ENCODE measurements at regions not wholly inside any gene's neighbourhood (a gene's known extent, or its start where the extent isn't known, plus 50 kb on each side); places are given as distances from the start of the nearest gene placed in this dataset.

DNA sequence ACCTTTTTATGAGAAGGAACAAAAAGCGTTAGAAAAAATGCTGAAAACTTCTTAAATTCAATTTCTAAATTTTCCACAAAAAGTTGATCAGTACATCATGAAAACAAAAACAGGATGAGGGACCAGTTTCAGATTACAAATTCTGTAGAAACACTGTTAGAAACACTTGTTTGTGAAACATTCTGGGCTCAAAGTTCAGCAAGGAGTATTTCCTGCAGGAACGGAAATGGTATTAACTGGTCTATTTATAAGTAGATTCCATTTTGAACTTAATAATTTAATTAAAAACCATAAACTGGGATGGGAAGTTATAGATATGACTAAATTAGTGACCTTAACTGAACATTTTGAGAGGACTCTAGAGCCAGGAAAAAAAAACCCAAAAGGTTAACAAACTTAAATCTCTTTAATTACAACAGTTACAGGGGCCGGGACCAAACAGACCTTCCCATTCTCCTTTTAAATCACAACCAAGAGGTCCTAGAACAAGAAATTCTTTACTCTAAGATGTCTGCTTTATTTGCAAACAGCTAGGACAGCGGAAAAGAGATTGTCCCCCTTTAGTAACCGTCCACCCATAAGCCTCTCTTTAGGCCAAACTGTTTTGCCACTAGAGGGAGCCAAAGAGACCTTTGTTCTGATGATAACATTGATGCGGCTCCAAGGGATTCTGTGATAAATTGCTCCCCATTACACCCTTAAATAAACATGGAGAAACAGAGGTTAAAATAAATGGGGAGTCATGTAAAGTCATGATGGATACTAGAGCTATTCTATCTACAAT is 69.0 kb upstream of the RERGL start:
- no peak for TF ChIP-seq EP300 (IDR thresholded peaks at IDR 0.05)
- no peak for TF ChIP-seq POLR2AphosphoS5 (IDR thresholded peaks at IDR 0.05)
- TF ChIP-seq POLR2A (IDR thresholded peaks at IDR 0.05; ENCODE audit: low read depth), result no peak
- peak; percentile 26 to 57 (median 38) for TF ChIP-seq CTCF (IDR thresholded peaks at IDR 0.05)
- peaks cover 0 to 12% (median 7%) of the 10 kb centered on the region in 4 donors for H3K9me3 ChIP-seq
- H3K4me1 ChIP-seq, result no peaks in the 10 kb centered on the region
- no peak overlapping the region for H3K27ac ChIP-seq (replicated peaks in 1 of 4)
- no peaks in the 10 kb centered on the region for H3K27me3 ChIP-seq
- WGBS, result 79% methylated on average over 6 of the region's 6 CpGs
- DNase-seq (ENCODE audit: extremely low spot score), result no peak
- no peaks in the 10 kb centered on the region for H3K36me3 ChIP-seq
- intact Hi-C loops (cut with DNase I), result no loop called here
- H3K4me3 ChIP-seq, result no peak overlapping the region

DNA sequence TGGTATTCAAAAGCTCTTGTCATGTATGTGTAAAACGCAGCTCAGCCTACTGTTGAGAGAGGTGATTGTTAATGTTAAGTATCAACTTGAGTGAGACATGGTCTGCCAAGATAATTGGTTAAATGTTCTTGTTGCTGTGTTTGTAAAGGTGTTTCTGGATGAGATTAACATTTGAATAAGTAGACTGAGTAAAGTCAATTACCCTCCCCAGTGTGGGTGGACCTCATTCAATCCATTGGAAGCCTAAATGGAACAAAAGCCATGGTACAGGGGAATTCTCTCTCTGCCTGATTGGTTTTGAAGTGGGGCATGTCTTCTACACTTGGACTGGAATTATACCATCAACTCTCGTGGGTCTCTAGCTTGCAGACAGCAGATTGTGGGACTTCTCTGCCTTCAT is 63.8 kb upstream of the RERGL start:
- H3K27ac ChIP-seq (replicated peaks in 1 of 4), result no peak overlapping the region
- no peak for DNase-seq (ENCODE audit: extremely low spot score)
- no peaks in the 10 kb centered on the region for H3K36me3 ChIP-seq
- H3K4me3 ChIP-seq, result no peak overlapping the region
- peaks cover 0 to 12% (median 7%) of the 10 kb centered on the region in 4 donors for H3K9me3 ChIP-seq
- TF ChIP-seq POLR2AphosphoS5 (IDR thresholded peaks at IDR 0.05) (no peak), POLR2A (IDR thresholded peaks at IDR 0.05; ENCODE audit: low read depth) (no peak), EP300 (IDR thresholded peaks at IDR 0.05) (no peak), CTCF (IDR thresholded peaks at IDR 0.05) (no peak)
- H3K27me3 ChIP-seq, result no peaks in the 10 kb centered on the region
- intact Hi-C loops (cut with DNase I), result no loop called here
- H3K4me1 ChIP-seq, result no peaks in the 10 kb centered on the region
- 44% methylated on average over 2 of the region's 2 CpGs for WGBS

GRCh38 chr12:18151036-18151435 is 61.0 kb upstream of the RERGL start:
- no peak overlapping the region for H3K27ac ChIP-seq (replicated peaks in 1 of 4)
- H3K4me3 ChIP-seq, result no peak overlapping the region
- WGBS, result 71% methylated on average over 1 of the region's 1 CpG
- no peak for DNase-seq (ENCODE audit: extremely low spot score)
- intact Hi-C loops (cut with DNase I), result no loop called here
- no peaks in the 10 kb centered on the region for H3K36me3 ChIP-seq
- H3K27me3 ChIP-seq, result no peaks in the 10 kb centered on the region
- TF ChIP-seq POLR2A (IDR thresholded peaks at IDR 0.05; ENCODE audit: low read depth), result no peak
- no peak for TF ChIP-seq POLR2AphosphoS5 (IDR thresholded peaks at IDR 0.05)
- TF ChIP-seq EP300 (IDR thresholded peaks at IDR 0.05), result no peak
- TF ChIP-seq CTCF (IDR thresholded peaks at IDR 0.05), result no peak
- H3K9me3 ChIP-seq, result peaks cover 0 to 6% (median 0%) of the 10 kb centered on the region in 4 donors
- H3K4me1 ChIP-seq, result no peaks in the 10 kb centered on the region

GRCh38 chr12:18148961-18149360 is 59.0 kb upstream of the RERGL start:
- Histone ChIP-seq H3K27ac (replicated peaks in 1 of 4) (no peak overlapping the region), H3K36me3 (no peaks in the 10 kb centered on the region), H3K4me3 (no peak overlapping the region), H3K9me3 (no peaks in the 10 kb centered on the region), H3K27me3 (no peaks in the 10 kb centered on the region), H3K4me1 (no peaks in the 10 kb centered on the region)
- no peak for DNase-seq (ENCODE audit: extremely low spot score)
- intact Hi-C loops (cut with DNase I), result loop anchor here (10.0 kb wide), 1 partner anchor 76 kb away; no protein-coding TSS in a partner anchor
- WGBS, result 67% methylated on average over 2 of the region's 2 CpGs
- TF ChIP-seq POLR2AphosphoS5 (IDR thresholded peaks at IDR 0.05) (no peak), CTCF (IDR thresholded peaks at IDR 0.05) (no peak), POLR2A (IDR thresholded peaks at IDR 0.05; ENCODE audit: low read depth) (no peak), EP300 (IDR thresholded peaks at IDR 0.05) (no peak)

Data from esophagus muscularis mucosa (tissue), 4 donors.